ENCODE measurements at regions not wholly inside any gene's neighbourhood (a gene's known extent, or its start where the extent isn't known, plus 50 kb on each side); places are given as distances from the start of the nearest gene placed in this dataset.

GRCh38 chr2:129756276-129756675 is 223.2 kb upstream of the RAB6C start:
- DNase-seq = no peak

GRCh38 chr2:129757366-129757914 is 222.0 kb upstream of the RAB6C start:
- DNase-seq = no peak

- DNase-seq = no peak
Measured at GRCh38 chr2:129757915-129758783, 221.3 kb upstream of the RAB6C start.

- DNase-seq = peak; percentile 10
Measured at GRCh38 chr2:129758784-129759471, 220.5 kb upstream of the RAB6C start.

- no peak for DNase-seq
Measured at GRCh38 chr2:129759472-129760010, 219.9 kb upstream of the RAB6C start.

GRCh38 chr2:129760669-129761068 is 218.8 kb upstream of the RAB6C start:
- peak; percentile 10 for DNase-seq

GRCh38 chr2:129761569-129762021 is 217.9 kb upstream of the RAB6C start:
- DNase-seq = peak; percentile 10

- peak; percentile 12 for DNase-seq
Measured at GRCh38 chr2:129762386-129763189, 216.9 kb upstream of the RAB6C start.

- peak; percentile 14 for DNase-seq
Measured at GRCh38 chr2:129763190-129763846, 216.1 kb upstream of the RAB6C start.

- no peak for DNase-seq
Measured at GRCh38 chr2:129763966-129764365, 215.5 kb upstream of the RAB6C start.

GRCh38 chr2:129764376-129765325 is 214.8 kb upstream of the RAB6C start:
- DNase-seq = peak; percentile 18

GRCh38 chr2:129765326-129765677 is 214.2 kb upstream of the RAB6C start:
- peak; percentile 7 for DNase-seq

GRCh38 chr2:129765678-129766351 is 213.7 kb upstream of the RAB6C start:
- DNase-seq = no peak

GRCh38 chr2:129766374-129766993 is 213.0 kb upstream of the RAB6C start:
- DNase-seq = peak; percentile 10

GRCh38 chr2:129767346-129768035 is 212.0 kb upstream of the RAB6C start:
- peak; percentile 6 for DNase-seq

- peak; percentile 2 for DNase-seq
Measured at GRCh38 chr2:129768036-129768386, 211.5 kb upstream of the RAB6C start.

GRCh38 chr2:129768485-129769184 is 210.8 kb upstream of the RAB6C start:
- peak; percentile 1 for DNase-seq

GRCh38 chr2:129769185-129769991 is 210.1 kb upstream of the RAB6C start:
- peak; percentile 9 for DNase-seq

All from stimulated activated CD8-positive, alpha-beta memory T cell treated with anti-CD3 and anti-CD28 coated beads, Interleukin-4, amount 100 ng/mL, for 48 hours (primary cell).